ENCODE measurements at regions not wholly inside any gene's neighbourhood (a gene's known extent, or its start where the extent isn't known, plus 50 kb on each side); places are given as distances from the start of the nearest gene placed in this dataset.

- TF ChIP-seq CTCF (IDR thresholded peaks at IDR 0.05; ENCODE audit: insufficient read depth in 1 of 2, low read depth in 1 of 2, low read length in 1 of 2, severe bottlenecking in 1 of 2, unreplicated experiment in 1 of 2), result no peak
- intact Hi-C loops (cut with micrococcal nuclease; ENCODE audit: unreplicated experiment), result no loop called here
- peaks cover 9% of the 10 kb centered on the region for H3K9me3 Mint-ChIP-seq (ENCODE audit: unreplicated experiment)
Observed at GRCh38 chr13:39965309-39965708, 309.8 kb downstream of the COG6 start.

DNA sequence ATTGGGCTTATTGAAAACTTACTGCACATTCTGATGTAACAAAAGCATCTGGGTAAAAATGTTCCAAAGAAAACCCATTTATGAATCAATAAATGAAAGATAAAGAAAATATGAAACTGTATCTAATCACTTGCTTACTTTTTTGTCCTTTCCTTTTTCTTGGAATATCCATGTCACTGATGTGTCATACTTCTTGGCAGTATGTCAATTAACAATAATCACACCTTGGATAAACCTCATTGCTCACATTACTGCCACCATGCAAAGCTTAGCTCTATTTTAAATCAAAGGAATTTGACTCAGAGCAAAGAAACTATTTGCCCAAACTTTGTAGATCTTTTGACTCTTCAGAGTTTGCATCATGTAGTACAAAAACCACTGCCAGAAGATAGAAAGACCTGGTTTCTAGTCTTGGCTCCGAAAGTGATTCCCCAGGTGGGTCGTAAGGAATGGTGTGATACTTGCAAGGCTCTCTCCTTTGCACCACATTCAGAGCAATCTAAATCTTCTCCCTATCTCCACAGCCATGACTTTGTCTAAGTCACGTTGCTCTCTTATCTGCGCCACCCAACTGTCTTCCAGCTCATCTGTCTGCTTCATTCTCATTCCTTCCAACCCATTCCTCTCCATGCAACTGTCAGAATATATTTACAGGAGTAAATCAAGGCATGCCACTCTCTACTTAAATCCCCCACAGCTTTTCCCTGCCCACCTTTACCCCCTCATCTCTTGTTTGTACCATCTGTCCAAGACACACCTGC is 311.9 kb downstream of the COG6 start:
- no peaks in the 10 kb centered on the region for H3K4me1 ChIP-seq
- Mint-ChIP-seq H3K4me3 (ENCODE audit: unreplicated experiment) (no peak overlapping the region), H3K9me3 (ENCODE audit: unreplicated experiment) (peaks cover 9% of the 10 kb centered on the region), H3K27me3 (ENCODE audit: insufficient read depth, unreplicated experiment) (peaks cover 10% of the 10 kb centered on the region), H3K4me1 (ENCODE audit: low read depth, unreplicated experiment) (no peaks in the 10 kb centered on the region), H3K36me3 (ENCODE audit: insufficient read depth, unreplicated experiment) (no peaks in the 10 kb centered on the region), H3K27ac (ENCODE audit: unreplicated experiment) (no peak overlapping the region)
- no peak overlapping the region for H3K4me3 ChIP-seq (ENCODE audit: low read depth, low read length)
- POLR2A ChIA-PET, result no interaction called here
- no peak for DNase-seq
- no peaks in the 10 kb centered on the region for H3K27me3 ChIP-seq (replicated peaks; ENCODE audit: control insufficient read depth, insufficient read depth, low read length)
- no peak for TF ChIP-seq CTCF (IDR thresholded peaks at IDR 0.05; ENCODE audit: insufficient read depth in 1 of 2, low read depth in 1 of 2, low read length in 1 of 2, severe bottlenecking in 1 of 2, unreplicated experiment in 1 of 2)
- BruUV-seq (replicated peaks), result no TSS peak
- H3K36me3 ChIP-seq (ENCODE audit: control insufficient read depth, insufficient read depth, low read length), result no peaks in the 10 kb centered on the region
- no peaks in the 10 kb centered on the region for H3K9me3 ChIP-seq
- CTCF ChIA-PET, result interaction anchor here (0.6 kb wide), 1 partner anchor 1488 kb away, joined by 3 read pairs; no protein-coding TSS in a partner anchor
- intact Hi-C loops (cut with micrococcal nuclease; ENCODE audit: unreplicated experiment), result no loop called here

More at GRCh38 chr13:39965309-39965708, 309.8 kb downstream of the COG6 start:
- POLR2A ChIA-PET, result no interaction called here
- Mint-ChIP-seq H3K36me3 (ENCODE audit: insufficient read depth, unreplicated experiment) (no peaks in the 10 kb centered on the region), H3K4me3 (ENCODE audit: unreplicated experiment) (no peak overlapping the region), H3K4me1 (ENCODE audit: low read depth, unreplicated experiment) (no peaks in the 10 kb centered on the region), H3K27me3 (ENCODE audit: insufficient read depth, unreplicated experiment) (peaks cover 10% of the 10 kb centered on the region), H3K27ac (ENCODE audit: unreplicated experiment) (no peak overlapping the region)
- Histone ChIP-seq H3K36me3 (ENCODE audit: control insufficient read depth, insufficient read depth, low read length) (no peaks in the 10 kb centered on the region), H3K4me1 (peaks cover 16% of the 10 kb centered on the region), H3K9me3 (no peaks in the 10 kb centered on the region), H3K27me3 (replicated peaks; ENCODE audit: control insufficient read depth, insufficient read depth, low read length) (no peaks in the 10 kb centered on the region), H3K4me3 (ENCODE audit: low read depth, low read length) (no peak overlapping the region)
- no peak for DNase-seq
- BruUV-seq (replicated peaks), result no TSS peak
- CTCF ChIA-PET, result no interaction called here

GRCh38 chr13:39968646-39969475 is 313.4 kb downstream of the COG6 start:
- no peaks in the 10 kb centered on the region for H3K4me1 ChIP-seq
- TF ChIP-seq CTCF (IDR thresholded peaks at IDR 0.05; ENCODE audit: insufficient read depth in 1 of 2, low read depth in 1 of 2, low read length in 1 of 2, severe bottlenecking in 1 of 2, unreplicated experiment in 1 of 2), result no peak
- intact Hi-C loops (cut with micrococcal nuclease; ENCODE audit: unreplicated experiment), result no loop called here
- no TSS peak for BruUV-seq (replicated peaks)
- no peaks in the 10 kb centered on the region for H3K27me3 ChIP-seq (replicated peaks; ENCODE audit: control insufficient read depth, insufficient read depth, low read length)
- POLR2A ChIA-PET, result no interaction called here
- no peaks in the 10 kb centered on the region for H3K36me3 ChIP-seq (ENCODE audit: control insufficient read depth, insufficient read depth, low read length)
- Mint-ChIP-seq H3K4me3 (ENCODE audit: unreplicated experiment) (no peak overlapping the region), H3K9me3 (ENCODE audit: unreplicated experiment) (peaks cover 9% of the 10 kb centered on the region), H3K4me1 (ENCODE audit: low read depth, unreplicated experiment) (no peaks in the 10 kb centered on the region), H3K27ac (ENCODE audit: unreplicated experiment) (no peak overlapping the region), H3K27me3 (ENCODE audit: insufficient read depth, unreplicated experiment) (peaks cover 13% of the 10 kb centered on the region), H3K36me3 (ENCODE audit: insufficient read depth, unreplicated experiment) (no peaks in the 10 kb centered on the region)
- DNase-seq, result no peak
- CTCF ChIA-PET, result no interaction called here
- H3K4me3 ChIP-seq (ENCODE audit: low read depth, low read length), result no peak overlapping the region
- H3K9me3 ChIP-seq, result no peaks in the 10 kb centered on the region

Data from Caco-2 (cell line).